ENCODE measurements at regions not wholly inside any gene's neighbourhood (a gene's known extent, or its start where the extent isn't known, plus 50 kb on each side); places are given as distances from the start of the nearest gene placed in this dataset.

DNA sequence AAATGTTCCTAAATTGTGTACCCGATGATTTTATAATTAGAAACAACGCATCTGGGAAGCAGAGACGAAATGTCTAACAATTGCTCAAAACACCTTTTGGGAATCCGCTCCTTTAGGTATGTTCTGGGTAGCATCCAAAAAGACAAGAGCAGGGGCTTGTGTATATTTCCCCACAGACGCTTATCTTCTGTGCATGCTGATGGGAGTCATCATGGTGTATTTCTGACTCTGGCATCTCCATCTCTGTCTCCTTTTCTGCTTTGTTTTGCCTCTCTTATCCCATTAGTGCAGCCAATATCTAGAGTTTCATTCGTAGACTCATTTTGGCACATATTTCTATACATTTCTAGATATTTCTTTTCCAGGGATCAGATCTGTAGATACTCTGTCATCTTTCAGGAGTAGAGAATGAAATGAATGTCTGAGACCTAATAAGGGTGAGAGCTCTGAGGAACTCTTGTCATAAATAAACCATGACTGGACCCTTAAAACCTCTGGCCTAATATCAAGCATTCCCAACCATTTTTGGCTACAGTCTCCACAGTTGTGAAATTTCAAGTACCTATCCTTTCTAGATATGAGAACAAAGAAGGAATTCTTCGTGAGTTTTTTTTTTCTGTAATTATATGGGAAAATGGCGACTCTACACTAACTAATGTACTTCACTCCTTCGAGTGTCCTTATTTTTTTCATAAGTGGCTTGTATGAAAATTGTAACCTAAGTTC, 508.2 kb downstream of the ACTL7B start:
- DNase-seq (ENCODE audit: low spot score), result no peak
- TF ChIP-seq, protein P1, sequence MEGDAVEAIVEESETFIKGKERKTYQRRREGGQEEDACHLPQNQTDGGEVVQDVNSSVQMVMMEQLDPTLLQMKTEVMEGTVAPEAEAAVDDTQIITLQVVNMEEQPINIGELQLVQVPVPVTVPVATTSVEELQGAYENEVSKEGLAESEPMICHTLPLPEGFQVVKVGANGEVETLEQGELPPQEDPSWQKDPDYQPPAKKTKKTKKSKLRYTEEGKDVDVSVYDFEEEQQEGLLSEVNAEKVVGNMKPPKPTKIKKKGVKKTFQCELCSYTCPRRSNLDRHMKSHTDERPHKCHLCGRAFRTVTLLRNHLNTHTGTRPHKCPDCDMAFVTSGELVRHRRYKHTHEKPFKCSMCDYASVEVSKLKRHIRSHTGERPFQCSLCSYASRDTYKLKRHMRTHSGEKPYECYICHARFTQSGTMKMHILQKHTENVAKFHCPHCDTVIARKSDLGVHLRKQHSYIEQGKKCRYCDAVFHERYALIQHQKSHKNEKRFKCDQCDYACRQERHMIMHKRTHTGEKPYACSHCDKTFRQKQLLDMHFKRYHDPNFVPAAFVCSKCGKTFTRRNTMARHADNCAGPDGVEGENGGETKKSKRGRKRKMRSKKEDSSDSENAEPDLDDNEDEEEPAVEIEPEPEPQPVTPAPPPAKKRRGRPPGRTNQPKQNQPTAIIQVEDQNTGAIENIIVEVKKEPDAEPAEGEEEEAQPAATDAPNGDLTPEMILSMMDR (IDR thresholded peaks at IDR 0.05; ENCODE audit: extremely low read depth, missing control alignments), result no peak

DNA sequence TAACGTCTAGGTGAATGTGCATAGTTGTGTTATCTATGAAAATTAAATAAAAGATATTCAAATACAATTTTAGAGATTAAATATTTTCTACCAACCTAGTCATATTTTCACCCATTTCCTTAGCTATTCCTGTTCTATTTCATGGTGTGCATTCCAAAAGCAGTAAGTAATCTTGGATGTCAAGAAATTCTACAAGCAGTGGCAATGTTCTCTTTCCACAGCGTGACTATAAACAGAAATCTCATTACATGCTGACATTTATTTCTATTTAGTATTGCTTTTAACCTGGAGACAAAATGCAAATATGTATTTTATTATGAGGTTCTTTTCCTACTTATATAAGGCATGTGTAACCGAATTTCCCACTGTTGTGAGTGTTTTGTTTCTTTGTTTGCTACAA, 510.0 kb downstream of the ACTL7B start:
- DNase-seq (ENCODE audit: low spot score), result no peak
- TF ChIP-seq, protein P1 (IDR thresholded peaks at IDR 0.05; ENCODE audit: extremely low read depth, missing control alignments), result no peak

DNA sequence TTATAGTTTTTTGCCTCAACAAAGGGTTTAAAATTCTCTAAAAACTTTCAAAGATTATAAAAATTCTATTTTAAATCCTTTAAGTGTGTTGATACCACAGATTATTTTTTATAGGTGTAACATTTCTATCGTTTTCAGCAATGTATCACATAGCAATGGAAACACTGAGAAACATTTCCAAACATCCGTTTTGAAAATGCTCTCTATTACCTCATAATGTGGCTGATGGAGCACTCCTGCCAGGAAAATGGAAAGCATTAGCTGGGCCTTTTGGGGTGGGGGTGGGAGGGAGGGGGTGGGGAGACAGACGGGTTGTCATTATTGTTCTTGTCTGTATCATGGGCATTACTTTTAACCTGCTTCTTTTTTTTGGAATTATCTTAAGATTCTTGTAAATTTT, 516.5 kb downstream of the ACTL7B start:
- no peak for DNase-seq (ENCODE audit: low spot score)
- TF ChIP-seq, protein P1 (IDR thresholded peaks at IDR 0.05; ENCODE audit: extremely low read depth, missing control alignments), result no peak

DNA sequence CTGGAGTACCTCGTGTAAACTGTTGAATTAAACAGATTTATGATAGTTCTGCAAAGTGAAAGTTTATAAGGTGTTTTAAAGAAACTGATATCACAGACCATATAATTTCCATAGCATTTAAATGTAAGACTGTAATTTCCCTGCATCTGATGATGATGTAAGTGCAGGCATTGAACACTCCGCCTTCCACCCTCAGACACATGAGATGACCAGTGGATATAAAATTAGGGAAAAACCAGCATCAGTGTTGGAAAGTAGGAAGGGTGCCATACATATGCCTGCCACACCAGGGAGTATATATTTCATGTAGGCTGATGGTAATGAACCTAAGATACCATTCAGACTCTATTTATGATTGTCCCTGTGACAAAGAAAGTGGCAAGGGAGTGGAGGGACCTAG, 519.2 kb downstream of the ACTL7B start:
- DNase-seq (ENCODE audit: low spot score), result no peak
- TF ChIP-seq, protein P1 (IDR thresholded peaks at IDR 0.05; ENCODE audit: extremely low read depth, missing control alignments), result no peak

DNA sequence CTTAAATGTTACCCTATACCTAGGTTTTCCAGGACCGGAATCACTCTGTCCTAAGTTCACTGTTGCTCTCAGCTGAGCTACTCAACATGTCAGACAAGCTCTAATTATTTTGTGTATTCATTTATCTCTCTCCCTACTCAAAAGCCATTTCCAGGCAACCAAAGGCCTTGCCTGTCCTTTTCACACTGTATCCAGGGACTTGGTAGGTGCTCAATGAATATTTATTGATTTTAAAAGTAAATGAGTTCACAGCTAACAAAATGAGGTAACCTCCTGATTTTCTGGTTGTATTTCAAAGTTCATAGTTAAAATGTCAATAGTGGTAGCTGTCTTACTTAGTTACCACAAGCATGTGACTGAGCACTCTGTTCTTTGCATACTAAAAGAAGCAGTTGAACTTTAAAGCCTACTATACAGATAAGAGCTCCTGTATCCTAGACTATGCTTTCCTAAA, 522.2 kb downstream of the ACTL7B start:
- TF ChIP-seq, protein P1 (IDR thresholded peaks at IDR 0.05; ENCODE audit: extremely low read depth, missing control alignments), result no peak
- DNase-seq (ENCODE audit: low spot score), result no peak

DNA sequence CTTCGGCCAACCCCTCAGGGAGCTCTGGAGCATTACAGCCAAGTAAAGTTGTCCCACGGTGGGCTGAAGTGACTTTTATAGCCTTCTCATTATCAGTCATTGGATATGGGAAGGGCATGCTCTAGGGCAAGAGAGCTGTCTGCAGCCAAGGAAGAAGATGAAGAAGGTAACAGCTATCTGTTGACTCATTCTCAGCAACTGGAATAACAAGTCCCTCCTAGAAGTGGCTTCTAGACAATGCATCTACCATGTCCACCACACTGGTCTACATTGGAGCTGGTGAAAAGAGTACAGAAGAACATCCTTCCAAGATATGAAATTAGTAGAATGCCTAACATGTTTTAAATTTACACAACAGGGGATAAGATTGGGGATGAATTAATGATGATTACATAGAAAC, 524.2 kb downstream of the ACTL7B start:
- DNase-seq (ENCODE audit: low spot score), result no peak
- TF ChIP-seq, protein P1 (IDR thresholded peaks at IDR 0.05; ENCODE audit: extremely low read depth, missing control alignments), result no peak

DNA sequence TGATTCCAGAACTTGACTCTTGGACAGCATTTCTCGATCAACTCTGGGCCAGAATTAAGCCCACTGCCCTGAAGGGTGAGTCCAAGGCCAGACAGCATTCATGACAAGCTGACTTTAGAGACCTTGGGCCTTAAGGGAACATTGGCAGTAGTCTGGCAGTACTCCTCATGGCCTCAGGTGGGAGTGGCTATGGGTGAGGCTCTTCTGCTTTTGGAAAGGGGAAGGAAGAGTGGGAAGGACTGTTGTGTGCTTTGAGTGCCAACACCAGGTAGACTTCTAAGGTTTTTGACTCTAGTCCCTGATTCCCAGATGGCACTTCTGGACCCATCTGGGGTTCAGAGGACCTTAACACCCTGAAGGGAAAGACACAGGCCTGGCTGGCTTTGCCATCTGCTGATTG, 530.4 kb downstream of the ACTL7B start:
- TF ChIP-seq, protein P1 (IDR thresholded peaks at IDR 0.05; ENCODE audit: extremely low read depth, missing control alignments), result no peak
- no peak for DNase-seq (ENCODE audit: low spot score)
